HG02763 (cell line): ENCODE measurements at regions not wholly inside any gene's neighbourhood (a gene's known extent, or its start where the extent isn't known, plus 50 kb on each side); places are given as distances from the start of the nearest gene placed in this dataset.
"Not testable (repeated sequence)": the region's sequence is repeated elsewhere in the genome, so short reads cannot be mapped to it uniquely, and the experiment has no call there.

Experiments used
- ATAC-seq: cut with Tn5 transposase; IDR thresholded peaks from one replicate; pipeline ENCODE4 v1.9.1; 2021; ENCODE audit warnings: mild to moderate bottlenecking, moderate library complexity; ENCODE audit not compliant: unreplicated experiment

DNA sequence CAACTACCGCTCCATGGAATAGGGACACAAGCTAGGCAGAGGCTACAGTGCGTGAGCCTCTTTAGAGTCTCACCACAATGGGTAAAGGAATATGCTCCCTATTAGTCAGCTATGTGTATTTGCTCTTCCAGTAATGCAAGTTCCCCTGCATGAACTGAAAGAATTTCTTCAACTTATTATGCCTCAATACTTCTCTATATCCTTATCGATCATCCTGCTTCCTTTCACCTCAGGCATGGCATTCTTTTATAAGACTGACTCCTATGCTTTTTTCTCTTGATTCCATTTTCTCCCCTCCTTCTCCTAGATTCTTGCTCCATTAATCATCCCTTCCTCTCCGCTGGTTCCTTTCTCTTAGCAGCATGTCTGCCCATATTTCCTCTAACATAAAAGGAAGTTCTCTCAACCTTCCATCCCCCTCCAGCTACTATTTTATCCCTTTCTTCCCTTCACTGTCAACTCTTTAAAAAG, 94.5 kb upstream of the CPM start:
- no peak for ATAC-seq

DNA sequence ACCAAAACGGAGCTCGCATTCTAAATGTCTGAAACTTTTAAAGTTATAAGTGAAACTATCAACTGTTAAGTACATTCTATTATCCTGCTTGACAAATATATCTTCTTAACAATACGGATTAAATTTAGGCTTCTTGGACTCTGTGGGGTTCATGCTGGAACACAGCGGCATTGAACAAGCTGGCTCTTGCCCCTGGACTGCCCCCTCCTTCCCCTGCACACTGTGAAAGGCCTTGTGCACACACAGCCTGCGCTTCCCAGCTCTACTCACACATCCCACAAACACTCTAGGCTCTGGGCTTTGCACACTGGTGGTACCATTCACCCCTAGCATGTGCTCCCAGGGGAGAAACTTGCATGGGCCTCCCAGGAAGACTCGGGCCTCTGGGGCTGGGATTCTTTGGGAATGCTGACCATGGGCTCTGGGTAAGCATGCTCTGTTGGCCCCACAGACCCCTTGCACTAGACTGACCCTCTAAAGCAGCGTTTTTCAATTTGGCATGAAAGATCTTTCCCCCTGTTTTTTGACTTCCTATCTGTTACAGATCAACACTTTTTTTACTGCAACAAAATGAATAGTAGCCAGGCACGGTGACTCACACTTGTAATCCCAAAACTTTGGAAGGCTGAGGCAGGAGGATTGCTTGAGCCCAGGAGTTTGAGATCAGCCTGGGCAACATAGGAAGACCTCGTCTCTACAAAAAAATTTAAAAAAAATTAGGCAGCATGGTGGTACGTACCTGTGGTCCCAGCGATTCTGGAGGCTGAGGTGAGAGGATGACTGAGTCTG, 96.2 kb upstream of the CPM start:
- no peak for ATAC-seq

DNA sequence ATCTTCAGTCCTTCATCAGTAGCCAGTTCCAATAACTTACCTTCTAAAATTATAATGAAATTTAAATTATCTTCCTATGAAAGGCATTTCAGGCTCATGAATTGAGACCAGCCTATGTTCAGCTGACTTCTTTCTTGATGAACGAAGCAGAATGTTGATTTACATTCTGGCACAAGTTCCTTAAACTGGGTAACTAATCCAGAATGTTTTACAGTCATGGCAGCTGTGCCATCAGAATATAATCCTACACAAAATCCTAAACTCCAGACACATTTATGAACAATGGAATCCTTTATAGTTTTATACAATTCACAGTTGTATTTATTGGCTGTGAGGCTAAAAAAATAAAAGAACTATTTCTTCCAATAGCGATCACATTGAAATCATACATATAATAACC, 97.3 kb upstream of the CPM start:
- ATAC-seq, result no peak

DNA sequence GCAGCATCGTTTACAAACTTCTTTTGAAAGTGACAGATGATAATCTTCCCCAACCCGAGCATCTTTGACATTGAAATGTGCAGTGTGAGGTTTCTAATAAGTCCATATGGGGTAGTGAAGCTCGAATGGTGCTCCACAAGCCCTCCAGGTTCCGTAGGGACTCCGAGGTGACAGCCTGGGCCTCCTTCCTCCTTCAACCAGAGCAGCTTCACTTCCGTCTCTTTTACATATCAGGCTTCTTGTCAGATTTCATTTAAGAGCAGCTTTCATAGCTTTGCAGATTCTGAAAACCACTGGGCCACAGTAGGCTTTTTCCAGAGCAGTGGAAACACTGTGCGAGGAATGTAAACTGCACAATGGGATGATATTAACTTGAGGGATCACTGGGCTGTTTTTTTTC, 103.6 kb upstream of the CPM start:
- ATAC-seq, result no peak

DNA sequence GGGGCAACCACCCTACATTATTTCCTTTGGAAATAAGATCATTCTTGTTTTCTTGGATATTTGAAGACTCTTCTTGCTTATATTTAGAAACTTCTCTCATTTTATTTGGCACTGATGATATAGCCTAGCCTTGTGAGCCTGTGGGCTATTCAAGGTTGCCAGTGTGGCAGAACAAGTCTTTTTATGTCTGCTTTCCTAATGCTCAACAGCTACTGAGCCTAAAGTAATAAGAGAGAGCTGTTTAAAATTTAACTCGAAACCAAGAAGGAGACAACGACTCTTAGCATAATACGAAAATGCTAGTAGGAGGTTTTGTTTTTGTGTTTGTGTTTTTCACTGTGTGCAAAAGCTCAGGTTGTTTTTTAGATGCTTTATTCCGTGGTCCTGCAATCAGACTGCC, 104.0 kb upstream of the CPM start:
- ATAC-seq, result no peak

DNA sequence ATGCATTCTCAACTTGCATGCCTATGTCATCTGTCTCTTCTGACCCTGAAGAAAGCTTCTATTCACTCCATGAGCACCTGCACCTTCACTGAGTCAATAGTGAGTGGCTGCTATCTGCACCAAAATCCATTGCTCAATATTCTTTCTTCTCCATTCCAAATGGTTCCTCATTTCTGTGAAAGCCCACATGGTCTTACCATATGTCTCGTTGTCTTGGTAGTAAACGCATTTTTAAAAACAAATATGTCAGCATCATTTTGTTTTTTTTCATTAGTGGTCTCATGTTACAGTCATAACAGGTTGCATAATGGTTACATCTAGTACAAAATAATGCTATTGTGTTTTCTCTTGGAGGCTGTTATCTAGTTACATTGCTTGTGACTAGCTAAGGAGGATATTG, 106.9 kb upstream of the CPM start:
- no peak for ATAC-seq

DNA sequence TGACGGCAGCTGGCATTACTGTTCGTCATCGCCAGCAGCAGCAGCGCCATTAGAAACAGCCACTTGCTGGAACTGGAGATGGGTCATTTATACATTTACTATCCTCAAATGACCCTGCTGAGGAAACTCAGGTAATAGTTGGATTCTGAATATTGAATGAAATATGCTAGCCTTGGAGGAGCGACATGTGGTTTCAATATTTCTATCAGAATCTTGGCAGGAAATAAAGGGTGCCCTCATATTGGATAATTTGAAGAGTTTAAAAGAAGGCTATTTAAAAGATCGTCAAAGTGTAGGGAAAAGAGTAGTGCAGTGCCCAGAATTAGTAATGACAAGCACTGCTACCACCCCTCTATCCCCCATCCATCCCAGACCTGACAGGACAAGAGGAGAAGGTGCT, 109.6 kb upstream of the CPM start:
- no peak for ATAC-seq

DNA sequence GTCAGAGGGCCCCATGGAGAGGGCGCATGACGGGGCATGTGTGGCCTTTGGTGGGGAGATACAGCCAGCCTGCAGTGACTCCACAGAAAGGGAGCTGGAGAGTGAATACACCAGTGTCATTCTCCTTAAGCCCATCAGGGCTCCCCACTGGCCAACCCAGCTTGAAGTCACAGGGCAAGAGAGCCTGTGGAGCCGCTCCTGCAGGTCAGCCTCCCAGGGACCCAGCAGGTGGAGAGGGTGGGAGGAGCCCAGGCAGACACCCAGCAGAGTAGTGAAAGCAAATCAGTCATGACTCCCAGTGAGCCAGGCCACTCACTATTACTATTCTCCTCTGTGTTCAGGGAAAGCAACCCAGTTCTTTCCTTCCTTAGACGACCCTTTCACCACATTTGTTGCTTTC, 110.0 kb upstream of the CPM start:
- ATAC-seq, result no peak

DNA sequence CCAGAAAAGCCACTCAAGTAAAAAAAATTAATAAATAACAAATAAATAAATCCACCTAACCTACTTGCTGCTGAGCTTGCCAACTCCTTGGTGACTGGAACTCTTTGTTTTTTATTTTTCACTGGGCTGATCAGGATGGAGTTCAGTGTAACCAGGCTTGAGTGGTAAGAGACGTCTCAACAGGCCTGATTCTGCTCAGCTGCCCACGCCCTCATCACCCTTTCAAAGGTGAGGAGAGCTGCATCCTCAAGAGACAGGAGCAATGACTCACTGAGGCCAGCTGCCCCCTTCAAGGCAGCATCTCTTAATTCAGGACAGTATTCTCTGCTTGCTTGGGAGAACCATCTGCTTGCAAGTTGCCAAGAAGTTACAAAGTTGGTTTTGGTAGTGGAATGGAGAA, 111.9 kb upstream of the CPM start:
- ATAC-seq, result no peak

DNA sequence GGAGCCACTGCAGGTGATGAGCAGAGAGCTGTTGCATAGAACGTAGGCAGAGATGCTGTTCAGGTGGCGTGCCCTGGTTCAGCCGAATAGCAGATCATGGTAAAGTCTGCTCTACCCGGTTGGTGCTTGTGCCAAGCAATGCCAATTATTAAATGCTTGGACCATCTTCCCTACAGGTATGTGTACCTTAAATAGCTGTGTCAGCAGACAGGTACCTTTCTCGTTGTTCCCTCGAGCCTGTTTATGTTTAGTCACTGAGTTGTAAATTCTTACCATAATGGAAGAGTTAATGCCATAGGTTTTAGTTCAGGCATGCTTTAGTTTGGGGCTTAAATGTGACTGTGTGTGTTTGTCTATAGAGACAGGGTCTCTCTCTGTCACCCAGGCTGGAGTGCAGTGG, 112.5 kb upstream of the CPM start:
- no peak for ATAC-seq

DNA sequence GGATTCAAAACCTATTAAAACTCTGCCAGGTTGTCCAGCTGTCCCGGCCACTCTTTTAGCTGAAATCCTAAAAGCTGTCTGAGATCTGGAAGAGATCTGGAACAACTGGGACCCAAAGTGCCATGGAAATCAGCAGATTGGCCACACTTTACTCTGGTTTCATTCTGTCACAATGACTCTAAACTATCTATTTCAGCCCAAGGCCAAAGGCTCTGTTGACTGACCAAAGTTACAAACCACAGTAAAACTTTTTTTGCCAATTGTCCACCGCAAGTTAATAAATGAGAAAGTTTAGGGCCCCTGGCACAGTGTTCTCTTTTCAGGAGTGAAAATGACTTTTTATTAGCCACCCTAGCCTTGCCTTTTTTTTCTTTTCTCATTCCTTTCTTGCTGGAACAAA, 113.4 kb upstream of the CPM start:
- no peak for ATAC-seq

DNA sequence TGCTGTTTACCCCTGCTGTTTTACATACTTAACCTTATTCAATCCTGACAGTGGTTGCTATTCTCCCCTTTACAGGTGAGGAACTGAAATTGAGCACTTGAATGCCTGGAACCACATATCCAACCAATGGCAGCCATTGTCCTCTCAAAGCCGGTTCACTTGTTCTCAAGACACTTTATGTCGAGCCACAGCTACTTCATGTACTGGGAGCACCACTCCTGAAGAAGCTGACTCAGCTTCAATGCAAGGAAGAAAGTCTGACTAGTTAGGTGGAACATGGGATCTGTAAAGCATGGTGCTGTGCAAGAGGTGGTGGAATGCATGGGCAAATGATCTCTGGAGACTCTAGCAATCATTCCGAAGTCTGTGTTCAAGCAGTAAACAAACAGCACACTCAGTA, 113.9 kb upstream of the CPM start:
- ATAC-seq, result no peak

DNA sequence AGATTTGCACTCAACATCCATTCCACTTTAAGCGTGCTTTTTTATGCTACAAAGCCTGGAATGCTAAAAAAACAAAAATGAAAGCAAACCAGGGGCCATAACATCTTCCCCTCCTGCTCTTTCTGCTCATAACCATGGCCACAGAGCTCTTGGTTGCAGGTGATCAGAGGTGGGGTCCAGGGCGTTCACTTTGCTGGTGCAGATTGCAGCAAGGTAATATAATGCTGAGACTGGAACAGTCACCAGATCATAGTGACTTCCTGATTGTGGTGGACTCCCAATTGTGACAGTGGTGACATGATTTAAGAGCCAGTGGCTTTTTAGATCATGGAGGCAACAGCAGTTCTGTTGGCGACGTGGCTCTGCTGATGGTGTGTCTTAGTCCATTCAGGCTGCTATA, 115.0 kb upstream of the CPM start:
- ATAC-seq, result no peak

DNA sequence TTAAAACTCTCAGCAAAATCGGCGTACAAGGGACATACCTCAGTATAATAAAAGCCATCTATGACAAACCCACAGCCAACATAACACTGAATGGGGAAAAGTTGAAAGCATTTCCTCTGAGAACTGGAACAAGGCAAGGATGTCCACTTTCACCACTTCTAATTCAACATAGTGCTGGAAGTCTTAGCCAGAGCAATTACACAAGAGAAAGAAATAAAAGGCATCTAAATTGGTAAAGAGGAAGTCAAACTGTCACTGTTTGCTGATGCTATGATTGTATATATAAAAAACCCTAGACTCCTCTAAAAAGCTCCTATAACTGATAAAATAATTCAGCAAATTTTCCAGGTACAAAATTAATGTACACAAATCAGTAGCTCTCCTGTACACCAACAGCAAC, 116.9 kb upstream of the CPM start:
- not testable (repeated sequence) for ATAC-seq

DNA sequence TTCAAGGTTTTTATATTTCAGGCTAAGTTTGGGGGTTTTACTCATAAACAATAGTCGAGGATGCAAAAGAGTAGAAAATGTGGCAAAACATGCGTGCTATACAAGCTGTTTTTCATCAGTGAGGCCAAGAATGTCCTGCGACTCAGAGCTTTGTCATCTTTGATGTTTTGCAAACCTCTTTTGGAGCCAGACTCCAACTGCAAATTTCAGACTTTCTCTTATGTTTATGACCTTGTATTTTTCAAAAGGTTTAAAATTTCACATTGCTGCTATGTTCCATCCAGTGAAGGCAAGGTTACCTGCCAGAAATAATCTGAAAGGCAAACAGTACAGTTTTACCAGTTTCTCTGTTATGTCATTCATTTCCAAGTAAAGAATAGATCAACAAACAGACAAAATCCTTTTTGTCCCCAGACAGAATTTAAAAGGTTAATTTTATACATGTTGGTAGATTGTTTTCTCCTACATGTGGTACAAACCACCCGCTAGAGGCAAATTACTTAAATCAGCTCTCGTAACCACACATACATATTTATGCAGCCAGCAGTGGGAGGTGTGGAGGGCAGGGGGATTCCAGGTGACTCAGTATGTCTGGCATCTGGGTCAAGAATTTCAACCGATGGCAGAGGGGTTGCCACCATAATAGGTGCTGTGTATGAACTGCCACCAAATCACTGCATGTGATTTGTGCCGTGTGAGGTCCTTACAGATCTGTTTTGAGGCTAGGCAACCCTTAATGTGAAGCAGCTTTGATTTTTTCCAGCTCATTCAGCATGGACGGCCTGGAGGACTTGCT, 119.8 kb upstream of the CPM start:
- no peak for ATAC-seq

DNA sequence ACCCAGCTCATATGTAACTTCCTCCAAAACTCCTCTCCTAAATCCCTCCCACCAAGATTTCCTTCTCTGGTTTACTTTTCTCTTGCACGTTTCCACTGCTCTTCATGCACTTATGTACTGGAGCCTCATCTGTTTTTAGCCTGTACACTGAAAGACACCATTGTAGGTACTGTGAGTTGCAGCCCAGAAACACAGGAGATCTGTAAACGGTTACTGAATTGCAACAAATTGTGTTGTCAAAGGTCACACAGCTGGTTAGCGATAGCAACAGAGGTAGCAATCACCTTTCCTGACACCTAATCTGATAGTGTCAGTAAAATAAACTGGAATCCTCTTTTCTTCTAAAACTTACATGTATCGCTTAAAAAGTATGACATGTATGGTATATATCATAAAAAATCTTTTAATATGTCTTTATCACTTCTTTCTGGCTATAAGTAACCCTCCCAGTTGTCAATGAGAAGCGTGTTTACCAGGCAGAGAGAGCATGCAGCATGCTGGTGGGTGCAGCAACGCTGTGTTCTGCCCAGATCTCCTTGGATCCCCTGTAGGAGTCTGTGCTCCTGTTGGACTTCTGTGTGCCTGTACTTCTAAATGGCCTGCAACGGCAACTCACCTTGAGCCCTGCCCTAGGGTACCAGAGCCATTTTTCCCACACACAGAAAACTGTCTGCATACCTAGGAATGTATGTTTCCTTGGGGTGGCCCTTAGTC, 121.5 kb upstream of the CPM start:
- ATAC-seq, result no peak

DNA sequence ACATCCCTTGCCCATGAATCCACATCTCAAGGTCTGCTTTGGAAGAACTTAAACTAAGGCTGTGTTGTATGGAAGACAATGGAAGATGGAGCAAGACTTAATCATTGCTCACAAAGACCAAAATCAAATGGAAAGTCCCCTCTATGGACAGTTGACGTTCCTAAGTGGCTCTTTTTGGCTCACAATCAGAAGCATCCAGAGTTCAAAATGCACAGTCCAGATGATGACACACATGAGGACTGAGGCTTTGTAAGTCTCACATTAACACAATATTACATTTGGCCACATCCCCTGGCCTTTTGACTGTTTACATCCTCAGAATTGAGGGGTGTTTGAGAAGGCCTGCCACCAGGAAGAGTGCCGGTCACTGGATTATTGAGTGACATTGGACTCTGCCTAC, 122.3 kb upstream of the CPM start:
- no peak for ATAC-seq

DNA sequence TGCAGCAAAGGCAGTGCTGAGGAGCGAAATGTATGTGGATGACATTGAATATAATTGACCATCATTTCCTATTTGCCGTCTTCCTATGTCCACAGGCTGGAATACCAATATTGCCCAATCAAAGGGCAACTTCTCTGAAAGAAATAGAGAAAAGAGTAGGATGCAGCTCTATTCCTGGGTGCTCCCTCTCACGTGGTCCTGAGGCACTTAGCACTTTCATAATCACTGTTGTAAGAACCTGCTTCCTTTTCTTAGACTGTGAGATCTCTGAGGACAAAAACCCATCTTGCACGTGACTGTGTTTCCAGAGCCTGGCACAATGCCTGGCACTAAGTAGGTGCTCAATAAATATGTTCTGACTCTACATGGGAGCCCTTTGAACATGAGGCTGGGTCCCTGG, 122.7 kb upstream of the CPM start:
- ATAC-seq, result no peak

DNA sequence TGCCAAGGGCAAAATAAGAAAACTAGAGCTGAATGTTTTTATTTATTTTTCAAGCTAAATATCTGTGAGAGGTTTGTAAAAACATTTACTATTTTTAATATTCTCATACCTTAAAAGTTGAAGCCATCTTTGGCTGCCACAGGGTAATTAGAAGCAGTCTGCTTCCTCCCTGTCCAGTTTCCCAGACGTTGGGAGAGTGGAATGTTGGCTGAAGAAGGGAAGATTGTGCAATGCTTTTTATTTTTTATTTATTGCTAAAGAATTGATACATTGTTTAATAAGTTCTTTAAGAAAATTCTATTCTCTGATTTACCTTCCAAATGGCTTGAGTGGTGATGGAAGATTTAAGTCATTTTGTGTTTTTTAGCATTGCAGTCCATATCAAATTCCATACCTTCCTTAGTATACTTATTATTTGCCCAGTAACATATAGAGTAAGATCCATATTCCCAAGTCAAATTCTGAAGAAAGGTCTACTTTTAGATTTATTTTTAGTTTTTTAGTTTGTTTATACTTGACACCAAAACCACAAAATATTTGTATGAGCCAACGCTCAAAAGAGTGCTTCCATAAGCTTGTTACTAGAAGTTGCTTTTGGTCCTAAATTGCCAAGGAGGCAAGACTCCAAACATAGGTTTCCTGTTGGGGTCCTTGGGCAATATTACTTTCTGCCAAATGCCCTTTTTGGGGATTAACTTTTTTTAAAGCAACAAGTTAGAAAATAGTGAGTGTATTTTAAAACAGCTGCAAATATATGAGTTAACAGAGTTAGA, 124.0 kb upstream of the CPM start:
- ATAC-seq, result no peak

DNA sequence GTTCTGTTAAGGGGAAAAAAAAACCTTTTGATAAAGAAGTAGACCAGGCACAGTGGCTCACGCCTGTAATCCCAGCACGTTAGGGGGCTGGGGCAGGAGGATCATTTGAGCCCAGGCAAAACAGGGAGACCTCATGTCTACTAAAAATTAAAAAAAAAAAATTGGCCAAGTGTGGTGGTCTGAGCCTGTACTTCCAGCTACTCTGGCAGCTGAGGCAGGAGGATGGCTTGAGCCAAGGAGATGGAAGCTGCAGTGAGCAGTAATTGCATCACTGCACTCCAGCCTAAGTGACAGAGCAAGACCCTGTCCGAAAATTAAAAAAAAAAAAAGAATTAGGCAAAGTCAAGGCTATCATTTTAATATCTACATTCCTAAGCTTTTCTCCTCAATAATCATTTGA, 124.8 kb upstream of the CPM start:
- ATAC-seq, result no peak
